ENCODE measurements at regions not wholly inside any gene's neighbourhood (a gene's known extent, or its start where the extent isn't known, plus 50 kb on each side); places are given as distances from the start of the nearest gene placed in this dataset.

- no peak for DNase-seq
- Histone ChIP-seq H3K27me3 (ENCODE audit: control insufficient read depth in 3 of 3, insufficient read depth in 3 of 3, low read length in 2 of 3) (no peaks in the 10 kb centered on the region), H3K4me3 (no peak overlapping the region), H3K9me3 (ENCODE audit: control insufficient read depth in 4 of 4, insufficient read depth in 3 of 4, low read length in 3 of 4) (no peaks in the 10 kb centered on the region), H3K9ac (ENCODE audit: insufficient read depth in 1 of 2, low read length in 2 of 2) (no peak overlapping the region), H3K27ac (ENCODE audit: low read depth in 1 of 2, low read length in 1 of 2) (no peak overlapping the region), H3K4me1 (ENCODE audit: control insufficient read depth in 5 of 5, insufficient read depth in 5 of 5, low read length in 5 of 5) (no peaks in the 10 kb centered on the region), H3K36me3 (ENCODE audit: control insufficient read depth in 4 of 4, insufficient read depth in 4 of 4, low read length in 4 of 4) (no peaks in the 10 kb centered on the region)
- no peak for TF ChIP-seq CTCF (IDR thresholded peaks at IDR 0.05; ENCODE audit: control extremely low read depth, extremely low read depth)
- ATAC-seq (ENCODE audit: insufficient read depth, low FRiP score) = no peak
These were observed 772.0 kb upstream of the NRSN1 start for GRCh38 chr6:23354004-23354403.

- H3K36me3 ChIP-seq (ENCODE audit: control insufficient read depth in 4 of 4, insufficient read depth in 4 of 4, low read length in 4 of 4) = no peaks in the 10 kb centered on the region
- ATAC-seq (ENCODE audit: insufficient read depth, low FRiP score) (no peak), DNase-seq (no peak)
- H3K9ac ChIP-seq (ENCODE audit: insufficient read depth in 1 of 2, low read length in 2 of 2) = no peak overlapping the region
- no peak overlapping the region for H3K27ac ChIP-seq (ENCODE audit: low read depth in 1 of 2, low read length in 1 of 2)
- no peaks in the 10 kb centered on the region for H3K9me3 ChIP-seq (ENCODE audit: control insufficient read depth in 4 of 4, insufficient read depth in 3 of 4, low read length in 3 of 4)
- H3K4me3 ChIP-seq = no peak overlapping the region
- TF ChIP-seq CTCF (IDR thresholded peaks at IDR 0.05; ENCODE audit: control extremely low read depth, extremely low read depth) = no peak
- no peaks in the 10 kb centered on the region for H3K4me1 ChIP-seq (ENCODE audit: control insufficient read depth in 5 of 5, insufficient read depth in 5 of 5, low read length in 5 of 5)
- no peaks in the 10 kb centered on the region for H3K27me3 ChIP-seq (ENCODE audit: control insufficient read depth in 3 of 3, insufficient read depth in 3 of 3, low read length in 2 of 3)
- 39 to 48% methylated on average over 2 of the region's 2 CpGs for WGBS, 2 donors
These were observed 768.7 kb upstream of the NRSN1 start for GRCh38 chr6:23357185-23357766.

GRCh38 chr6:23365732-23366131 lies 760.3 kb upstream of the NRSN1 start:
- no peak for TF ChIP-seq CTCF (IDR thresholded peaks at IDR 0.05; ENCODE audit: control extremely low read depth, extremely low read depth)
- Histone ChIP-seq H3K9me3 (ENCODE audit: control insufficient read depth in 4 of 4, insufficient read depth in 3 of 4, low read length in 3 of 4) (peaks cover 0 to 2% (median 0%) of the 10 kb centered on the region in 4 donors), H3K36me3 (ENCODE audit: control insufficient read depth in 4 of 4, insufficient read depth in 4 of 4, low read length in 4 of 4) (no peaks in the 10 kb centered on the region), H3K27me3 (ENCODE audit: control insufficient read depth in 3 of 3, insufficient read depth in 3 of 3, low read length in 2 of 3) (no peaks in the 10 kb centered on the region), H3K27ac (ENCODE audit: low read depth in 1 of 2, low read length in 1 of 2) (no peak overlapping the region), H3K4me3 (no peak overlapping the region), H3K4me1 (ENCODE audit: control insufficient read depth in 5 of 5, insufficient read depth in 5 of 5, low read length in 5 of 5) (no peaks in the 10 kb centered on the region), H3K9ac (ENCODE audit: insufficient read depth in 1 of 2, low read length in 2 of 2) (no peak overlapping the region)
- ATAC-seq (ENCODE audit: insufficient read depth, low FRiP score) (no peak), DNase-seq (no peak)
- 82 to 88% methylated on average over 1 of the region's 1 CpG for WGBS, 2 donors

- Histone ChIP-seq H3K4me1 (ENCODE audit: control insufficient read depth in 5 of 5, insufficient read depth in 5 of 5, low read length in 5 of 5) (no peaks in the 10 kb centered on the region), H3K36me3 (ENCODE audit: control insufficient read depth in 4 of 4, insufficient read depth in 4 of 4, low read length in 4 of 4) (no peaks in the 10 kb centered on the region), H3K27me3 (ENCODE audit: control insufficient read depth in 3 of 3, insufficient read depth in 3 of 3, low read length in 2 of 3) (no peaks in the 10 kb centered on the region), H3K27ac (ENCODE audit: low read depth in 1 of 2, low read length in 1 of 2) (no peak overlapping the region), H3K9ac (ENCODE audit: insufficient read depth in 1 of 2, low read length in 2 of 2) (no peak overlapping the region), H3K4me3 (no peak overlapping the region), H3K9me3 (ENCODE audit: control insufficient read depth in 4 of 4, insufficient read depth in 3 of 4, low read length in 3 of 4) (peaks cover 0 to 2% (median 0%) of the 10 kb centered on the region in 4 donors)
- DNase-seq (no peak), ATAC-seq (ENCODE audit: insufficient read depth, low FRiP score) (no peak)
- WGBS, 2 donors = 82 to 89% methylated on average over 1 of the region's 1 CpG
- TF ChIP-seq CTCF (IDR thresholded peaks at IDR 0.05; ENCODE audit: control extremely low read depth, extremely low read depth) = no peak
These were observed 758.7 kb upstream of the NRSN1 start for GRCh38 chr6:23367311-23367710.

Data from lung (tissue), 11 donors.